Stimulated activated CD8-positive, alpha-beta memory T cell treated with anti-CD3 and anti-CD28 coated beads, Interleukin-4, amount 100 ng/mL, for 24 hours (primary cell): ENCODE measurements at regions not wholly inside any gene's neighbourhood (a gene's known extent, or its start where the extent isn't known, plus 50 kb on each side); places are given as distances from the start of the nearest gene placed in this dataset.
"Not testable (repeated sequence)": the region's sequence is repeated elsewhere in the genome, so short reads cannot be mapped to it uniquely, and the experiment has no call there.

ENCODE experiments used
- DNase-seq: peaks from one replicate; pipeline ENCODE4 v3.0.0-alpha.2; 2020; ENCODE audit warnings: low read depth

DNA sequence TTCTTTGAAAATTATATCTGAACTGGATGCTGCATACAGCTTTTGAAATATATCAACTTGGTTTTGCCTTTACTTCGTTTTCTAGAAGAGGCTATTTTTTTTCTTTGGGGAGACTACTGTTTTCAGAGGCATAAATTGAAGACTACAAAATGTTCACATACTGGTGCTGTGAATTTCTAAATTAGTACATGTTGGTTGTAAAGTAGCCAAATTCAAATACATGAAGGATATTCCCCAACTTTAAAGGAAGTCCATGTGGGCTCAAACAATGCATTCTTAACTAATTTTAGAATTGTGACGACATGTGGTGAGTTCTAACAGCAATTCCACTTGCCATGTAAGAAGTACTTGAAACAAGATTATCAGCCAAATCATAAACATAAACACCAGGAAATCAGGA is 295.7 kb downstream of the TUSC7 start:
- DNase-seq = no peak

DNA sequence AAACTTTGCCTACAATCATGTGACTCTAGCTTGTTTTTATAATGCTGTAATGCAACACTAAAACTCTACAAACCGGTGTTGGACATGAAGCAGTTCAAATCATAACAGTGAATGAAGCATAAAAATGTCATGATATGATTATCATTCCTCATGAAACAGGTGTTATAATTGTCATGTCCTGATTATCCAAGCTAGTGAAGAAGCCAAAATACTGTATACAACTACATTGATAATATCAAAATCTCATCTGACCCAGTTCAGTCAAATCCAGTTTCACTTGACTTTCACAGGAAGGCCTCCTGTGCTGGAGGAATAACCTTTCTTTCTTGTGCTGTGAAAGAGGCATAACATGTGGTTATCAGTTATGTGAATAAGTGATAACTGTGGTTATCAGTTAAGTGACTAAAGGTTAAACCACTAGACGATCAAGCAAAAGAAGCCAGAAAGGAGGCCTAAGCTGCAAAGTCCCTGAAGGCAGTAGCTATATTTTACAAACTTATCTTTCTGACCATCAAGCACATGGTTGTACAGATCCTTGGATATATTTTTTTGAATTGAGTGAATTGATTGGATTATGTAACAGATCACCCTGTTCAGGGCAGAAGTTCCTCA is 296.4 kb downstream of the TUSC7 start:
- no peak for DNase-seq

DNA sequence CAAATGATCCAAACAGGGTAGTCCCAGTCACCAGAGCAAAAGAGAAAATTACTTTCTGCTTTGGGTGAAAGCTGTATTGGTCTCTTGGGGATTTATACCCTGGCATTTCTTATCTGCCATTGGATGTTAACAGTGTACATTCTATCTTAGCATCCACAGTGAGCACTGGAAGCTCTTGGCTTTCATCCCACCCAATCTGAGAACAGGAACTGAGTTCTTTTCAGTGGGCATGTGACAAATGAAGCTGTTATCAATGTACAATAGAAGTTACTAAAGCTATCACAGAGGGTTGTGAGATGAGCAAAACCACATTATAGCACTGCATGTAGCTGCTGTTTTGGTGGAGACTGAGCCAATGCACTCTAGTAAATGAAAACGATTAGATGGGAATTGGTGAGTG is 300.7 kb downstream of the TUSC7 start:
- no peak for DNase-seq

DNA sequence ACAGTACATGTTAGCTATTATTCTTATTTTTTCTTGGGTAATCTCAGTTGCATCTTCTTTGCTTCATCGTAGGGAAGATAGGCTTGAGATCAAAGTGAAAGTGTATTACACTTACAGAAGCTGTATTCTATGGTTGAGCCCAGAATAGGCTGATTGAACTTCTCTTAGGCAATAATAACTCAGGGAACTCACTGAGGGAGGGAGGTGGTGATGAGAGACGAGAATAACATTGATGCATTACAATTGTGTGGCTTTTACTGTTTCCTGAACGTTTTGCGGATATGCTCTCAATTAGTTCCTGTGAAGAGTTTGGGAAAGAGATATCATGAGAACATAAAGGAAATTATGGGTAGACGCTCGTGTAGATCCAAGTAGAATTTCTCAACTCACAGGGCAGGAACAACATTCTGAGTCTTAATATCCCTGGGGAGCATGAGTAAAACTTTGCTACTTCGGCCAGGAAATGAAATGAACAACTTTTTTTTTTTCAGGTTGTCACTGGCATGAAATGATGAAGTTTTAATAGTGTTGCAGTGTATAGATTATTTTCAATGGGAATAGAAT is 302.2 kb downstream of the TUSC7 start:
- no peak for DNase-seq

DNA sequence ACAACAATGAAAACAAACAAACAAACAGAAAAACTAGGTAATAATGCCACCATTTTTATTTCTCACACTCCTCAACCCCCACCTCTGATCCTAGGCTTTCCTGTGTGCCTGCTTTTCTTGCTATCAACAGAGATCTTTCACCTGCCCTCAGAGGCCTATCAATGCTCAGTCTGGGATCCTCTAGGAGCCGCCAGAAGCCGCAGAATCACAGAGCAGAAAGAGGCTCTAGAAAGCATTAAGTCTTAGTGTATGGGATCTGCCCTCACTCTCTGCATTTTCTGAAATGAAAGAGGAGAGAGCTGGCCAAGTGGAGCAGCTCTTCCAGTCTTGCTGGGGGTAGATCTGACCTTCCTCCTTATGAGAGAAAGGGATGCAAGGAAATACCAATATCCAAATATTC is 306.8 kb downstream of the TUSC7 start:
- DNase-seq = no peak

DNA sequence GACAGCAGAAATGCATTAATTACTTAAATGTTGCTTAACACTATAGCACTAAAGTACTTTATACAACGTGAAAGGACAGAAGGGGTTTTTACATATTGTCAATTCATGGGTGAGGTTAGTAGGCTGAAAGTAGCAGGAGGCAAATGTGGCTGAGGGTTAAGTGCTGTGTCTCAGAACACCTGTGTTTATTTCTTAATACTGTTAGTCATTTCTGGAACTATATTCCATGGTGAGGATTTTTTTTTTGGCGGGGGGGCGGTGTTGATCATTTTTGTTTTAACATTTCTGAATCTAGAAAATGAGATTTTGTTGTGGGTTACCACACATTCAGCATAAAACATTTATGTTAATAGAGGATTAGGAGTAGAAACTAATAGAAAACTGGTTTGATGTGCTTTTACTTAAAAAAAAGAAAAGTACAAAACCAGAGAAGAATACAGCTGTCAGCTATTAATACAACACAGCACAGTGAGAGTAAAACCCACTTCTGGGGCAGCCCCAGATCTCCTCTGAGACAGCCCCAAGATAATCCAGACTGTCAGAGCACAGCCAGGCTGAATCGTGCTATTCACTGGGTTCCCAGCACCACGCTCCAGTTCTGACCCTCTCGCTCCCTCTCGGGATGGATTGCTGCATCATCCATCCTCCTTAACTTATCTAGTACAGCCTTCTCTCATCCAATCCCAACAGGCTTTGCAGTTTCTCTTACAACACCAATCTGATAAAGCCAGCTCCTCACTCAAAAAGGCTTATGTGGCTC is 307.7 kb downstream of the TUSC7 start:
- no peak for DNase-seq

DNA sequence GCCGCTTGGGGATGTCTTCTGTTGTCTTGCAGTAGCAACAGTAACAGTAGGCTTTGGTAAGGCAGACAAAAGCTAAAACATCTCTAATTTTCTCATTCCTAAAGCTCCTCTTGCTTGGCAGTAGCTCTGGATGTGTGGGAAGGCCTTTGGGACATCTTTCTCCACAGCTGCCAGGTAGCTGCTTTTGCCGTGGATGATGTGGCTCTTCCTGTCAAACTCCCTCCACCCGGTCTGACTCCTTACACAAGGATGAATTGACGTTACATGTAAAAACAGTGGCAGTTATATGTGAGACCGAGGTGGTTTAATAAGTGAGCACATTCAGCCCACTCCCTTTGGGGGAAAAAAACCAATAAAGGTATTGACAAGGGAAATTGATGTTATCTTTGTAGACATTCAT is 309.1 kb downstream of the TUSC7 start:
- DNase-seq = no peak

DNA sequence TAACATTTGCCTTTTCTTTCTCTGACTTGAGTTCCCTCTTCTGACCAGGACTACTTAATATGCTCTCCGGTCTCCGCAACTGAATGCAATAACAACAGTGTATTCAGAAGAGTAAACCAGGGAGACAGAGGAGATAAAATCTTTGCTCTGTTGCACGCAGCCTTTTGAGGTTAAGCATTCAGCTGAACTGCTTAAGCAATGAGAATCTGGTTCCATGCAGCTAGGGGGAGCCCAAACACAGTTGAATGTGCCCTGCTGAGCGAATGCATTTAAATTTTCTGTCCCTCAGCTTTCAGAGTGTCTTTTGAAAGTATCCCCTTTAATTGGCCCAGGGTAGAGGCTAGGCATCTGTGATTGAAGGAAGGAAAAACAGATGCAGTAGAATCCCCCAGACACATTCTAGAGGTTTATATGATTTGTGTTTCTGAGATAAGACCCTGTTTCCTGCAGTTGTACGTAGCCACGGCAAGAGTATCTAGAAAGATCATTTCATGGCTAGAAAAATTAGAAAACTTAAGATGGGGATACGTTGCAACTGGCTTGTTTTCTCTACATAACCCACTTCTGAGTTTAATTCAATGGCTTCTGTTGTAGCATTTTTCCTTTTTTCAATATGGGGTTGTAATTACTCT is 309.6 kb downstream of the TUSC7 start:
- no peak for DNase-seq

DNA sequence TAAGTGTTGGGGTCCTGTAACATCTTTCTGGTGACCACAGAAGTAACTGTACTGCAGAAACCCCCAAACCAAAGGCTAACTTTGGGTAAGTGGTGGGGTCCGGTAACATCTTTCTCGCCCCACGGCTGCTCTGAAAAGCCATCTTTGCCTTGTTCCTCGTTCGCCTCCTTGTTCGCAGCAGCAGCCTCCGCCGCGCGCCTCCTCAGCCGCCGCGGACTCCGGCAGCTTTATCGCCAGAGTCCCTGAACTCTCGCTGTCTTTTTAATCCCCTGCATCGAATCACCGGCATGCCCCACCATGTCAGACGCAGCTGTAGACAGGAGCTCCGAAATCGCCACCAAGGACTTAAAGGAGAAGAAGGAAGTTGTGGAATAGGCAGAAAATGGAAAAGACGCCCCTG is 316.8 kb downstream of the TUSC7 start:
- no peak for DNase-seq

DNA sequence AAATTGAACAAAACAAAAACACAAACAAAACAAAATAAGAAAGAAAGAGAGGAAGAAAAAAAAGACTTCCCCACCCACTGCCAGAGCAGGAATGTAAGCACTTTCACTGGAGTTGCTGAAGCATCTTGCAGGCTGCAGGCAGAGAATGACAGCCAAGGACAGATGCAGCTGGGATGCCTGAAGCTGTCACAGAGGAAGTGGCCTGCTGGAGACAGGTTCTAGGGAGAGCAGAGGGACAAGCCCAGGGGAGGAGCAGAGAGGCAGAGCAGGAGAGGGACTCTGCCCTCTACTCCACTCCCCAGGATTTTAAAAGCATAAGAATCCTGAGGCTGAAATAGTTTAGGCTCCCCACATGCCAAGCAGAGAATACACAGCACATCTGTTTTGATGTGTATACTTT is 326.2 kb downstream of the TUSC7 start:
- DNase-seq = no peak

DNA sequence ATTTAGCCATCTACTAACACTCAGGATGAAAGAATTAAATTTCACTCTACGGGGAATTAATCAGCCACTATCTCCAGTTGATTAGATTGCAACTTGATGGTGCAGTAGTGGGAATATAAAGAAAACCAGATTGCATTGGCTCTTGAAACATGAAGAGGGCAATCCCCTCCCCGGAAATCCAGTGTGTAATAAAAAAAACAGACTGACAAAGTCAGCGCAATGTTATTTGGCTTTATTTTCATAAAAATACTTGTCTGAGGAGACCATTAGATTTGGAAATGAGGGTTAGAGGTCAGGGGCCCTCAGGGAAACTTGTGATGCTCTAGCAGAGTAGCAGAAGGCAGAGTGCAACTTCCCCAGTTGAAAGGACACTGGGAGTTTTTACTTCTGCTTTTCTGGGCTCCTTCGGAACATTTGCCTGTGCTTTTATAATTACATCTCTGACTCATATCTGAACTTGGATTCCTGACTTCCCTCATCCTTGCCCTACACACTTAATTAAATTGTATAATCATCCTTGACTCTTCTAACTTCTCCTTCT is 326.8 kb downstream of the TUSC7 start:
- DNase-seq = no peak

DNA sequence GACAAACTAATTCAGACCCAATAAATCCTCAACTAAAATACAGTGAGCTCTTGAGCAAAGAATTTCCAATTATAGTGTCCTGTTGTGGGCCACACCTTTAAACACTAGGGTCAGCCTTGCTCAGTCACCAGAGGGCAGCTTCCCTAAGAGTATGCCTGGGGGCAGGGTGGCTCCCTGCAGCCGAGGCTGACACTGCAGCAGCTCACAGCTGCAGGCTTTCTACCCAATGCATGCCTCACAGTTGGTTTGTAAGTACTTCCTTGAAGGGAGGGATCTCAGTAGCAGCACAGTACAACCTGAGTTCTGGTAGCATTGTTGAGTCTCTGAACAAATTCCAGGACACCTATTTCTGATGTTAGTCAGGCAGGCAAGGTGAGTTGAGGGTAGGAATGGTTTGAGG is 335.6 kb downstream of the TUSC7 start:
- no peak for DNase-seq

DNA sequence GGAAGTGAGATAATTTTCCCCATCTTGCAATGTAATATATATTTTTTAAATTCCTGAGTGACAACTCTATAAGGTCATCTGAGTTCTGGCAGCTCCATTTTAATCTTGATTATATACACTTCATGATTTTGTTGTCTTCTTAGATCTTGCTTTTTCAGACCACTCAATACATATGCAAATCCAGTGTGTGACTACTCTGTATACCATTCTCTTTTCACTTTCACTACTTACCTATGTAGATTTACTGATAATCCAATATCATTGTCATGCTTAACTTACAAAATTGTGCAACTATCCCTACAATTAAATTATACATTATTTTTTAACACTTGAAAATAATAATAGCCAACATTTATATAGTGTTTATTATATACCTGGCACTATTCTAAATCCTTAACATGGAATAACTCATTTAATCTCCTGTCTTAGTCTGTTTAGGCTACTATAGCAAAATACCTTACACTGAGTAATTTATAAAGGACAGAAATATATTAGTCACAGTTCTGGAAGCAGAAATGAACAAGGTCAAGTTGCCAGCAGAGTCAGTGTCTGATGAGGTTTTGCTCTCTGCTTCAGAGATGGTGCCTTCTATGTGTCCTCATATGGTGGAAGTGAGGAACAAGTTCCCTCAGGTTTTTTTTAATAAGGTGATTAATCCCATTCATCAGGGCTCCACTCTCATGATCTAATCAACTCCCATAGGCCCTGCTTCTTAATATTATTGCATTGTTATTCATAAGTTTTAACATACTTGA is 338.5 kb downstream of the TUSC7 start:
- DNase-seq = no peak

DNA sequence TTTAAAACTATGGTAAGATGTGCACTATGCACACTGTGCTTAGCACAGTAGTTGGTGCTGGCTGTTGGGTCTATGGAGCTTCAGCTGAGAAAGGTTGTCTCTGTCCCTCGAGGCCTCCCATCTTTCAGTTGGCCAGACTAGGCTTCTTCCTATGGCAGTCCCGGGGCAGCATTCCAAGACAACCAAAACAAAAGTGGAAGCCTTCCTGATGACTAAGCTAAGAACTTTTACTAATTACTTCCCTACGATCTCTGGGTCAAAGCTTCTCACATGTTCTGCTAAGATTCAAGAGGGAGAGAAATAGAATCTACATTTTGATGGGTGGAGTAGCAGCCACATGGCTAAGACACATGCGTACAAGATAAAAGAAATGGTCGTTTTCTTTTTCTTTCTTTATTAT is 342.8 kb downstream of the TUSC7 start:
- no peak for DNase-seq

DNA sequence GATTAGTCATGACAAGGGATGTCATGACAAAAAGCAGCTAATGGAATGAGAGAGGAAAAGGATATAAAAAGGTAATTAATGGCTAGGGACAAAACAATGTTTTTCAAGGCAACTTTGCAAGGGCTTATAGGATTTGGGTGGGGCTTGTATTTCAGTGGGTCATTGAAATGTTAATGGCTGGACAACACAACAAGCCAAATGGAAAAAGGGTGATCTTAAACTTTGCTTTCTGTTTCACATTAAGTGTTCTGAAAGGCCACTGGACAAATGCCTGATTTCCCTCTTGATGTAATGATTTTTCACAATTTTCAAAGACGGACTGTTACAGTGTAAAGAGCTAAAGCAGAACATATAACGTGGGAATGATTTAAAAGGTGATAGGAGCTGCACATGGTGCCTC is 345.0 kb downstream of the TUSC7 start:
- DNase-seq = no peak

DNA sequence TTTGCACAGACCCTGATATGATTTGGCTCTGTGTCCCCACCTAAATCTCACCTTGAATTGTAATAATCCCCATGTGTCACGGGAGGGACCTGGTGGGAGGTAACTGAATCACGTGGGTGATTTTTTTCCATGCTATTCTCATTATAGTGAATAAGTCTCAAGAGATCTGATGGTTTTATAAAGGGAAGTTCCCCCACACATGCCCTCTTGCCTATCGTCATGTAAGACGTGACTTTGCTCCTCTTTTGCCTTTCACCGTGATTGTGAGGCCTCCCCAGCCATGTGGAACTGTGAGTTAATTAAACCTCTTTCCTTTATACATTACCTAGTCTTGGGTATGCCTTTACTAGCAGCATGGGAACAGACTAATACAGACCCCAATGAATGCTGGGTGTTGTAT is 347.4 kb downstream of the TUSC7 start:
- DNase-seq = not testable (repeated sequence)

DNA sequence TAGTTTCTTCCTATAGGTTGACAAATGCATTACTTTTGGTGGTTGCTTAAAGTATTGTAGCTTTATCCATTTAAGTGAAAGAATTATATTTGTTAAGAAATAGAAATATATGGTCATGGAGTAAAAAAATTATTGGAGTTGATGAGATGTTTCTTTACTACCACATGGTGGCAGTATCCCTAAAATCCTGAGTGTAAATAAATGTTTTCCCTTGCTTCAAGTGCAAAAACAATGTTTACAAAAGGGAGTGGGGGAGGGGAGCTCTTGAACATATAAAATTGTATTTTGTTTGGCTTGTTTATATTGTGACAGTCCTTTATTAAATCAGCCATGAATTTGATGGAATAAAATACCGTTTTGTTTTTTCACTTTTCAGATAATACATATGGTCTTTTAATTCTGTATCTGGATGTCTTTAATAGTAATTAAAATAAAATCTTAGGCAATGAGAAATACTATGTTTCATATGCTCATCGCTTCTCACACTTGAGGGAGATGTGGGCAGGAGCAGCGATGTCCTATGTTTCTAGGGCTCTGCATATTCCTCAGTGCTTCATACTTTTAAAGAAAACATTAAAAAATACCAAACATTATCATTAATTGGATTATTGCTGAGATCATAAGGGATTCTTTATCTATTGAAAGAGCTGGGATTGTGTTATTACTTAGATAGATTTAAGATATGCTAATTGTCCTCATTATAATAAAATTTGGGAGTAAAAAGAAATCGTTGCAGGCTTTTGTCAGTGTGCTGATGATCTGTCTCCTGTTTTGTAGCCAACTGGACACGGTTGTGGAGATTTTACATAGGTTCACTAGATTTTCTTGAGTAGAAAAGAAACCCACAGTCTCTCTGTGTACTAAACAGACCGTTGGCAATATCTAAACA is 349.7 kb downstream of the TUSC7 start:
- no peak for DNase-seq

DNA sequence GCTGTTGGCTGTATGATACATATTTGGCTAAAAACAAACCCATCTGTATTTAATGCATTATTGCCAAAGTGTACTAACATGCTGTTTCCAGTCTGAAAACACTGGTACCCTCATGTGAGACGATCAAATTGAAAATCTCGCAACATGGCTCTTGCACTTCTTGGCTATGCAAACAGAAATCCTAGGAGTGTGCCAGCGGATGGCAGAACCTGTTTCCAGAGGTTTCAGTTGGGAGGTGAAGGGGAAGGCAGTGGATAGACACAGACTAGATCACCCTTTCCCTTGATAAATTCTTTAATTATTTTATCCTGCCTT is 350.3 kb downstream of the TUSC7 start:
- no peak for DNase-seq

DNA sequence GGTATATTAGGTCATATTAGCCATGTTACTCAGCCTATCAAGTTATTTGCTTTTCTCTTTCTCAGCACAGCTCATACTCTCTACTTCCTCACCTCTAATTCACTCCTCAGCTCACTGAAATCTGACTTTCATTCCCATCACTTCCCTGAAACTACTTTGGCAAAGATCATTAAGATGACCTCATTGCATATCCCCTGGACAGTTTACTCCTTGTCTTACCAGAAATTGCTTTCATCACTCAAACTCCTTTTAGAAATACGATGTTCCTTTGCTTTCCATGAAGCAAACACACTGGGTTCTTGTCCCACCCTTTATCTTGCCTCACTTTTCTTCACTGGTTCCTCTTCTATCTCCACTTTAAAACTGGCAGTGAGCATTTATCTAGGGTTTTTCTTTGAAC is 354.4 kb downstream of the TUSC7 start:
- no peak for DNase-seq

DNA sequence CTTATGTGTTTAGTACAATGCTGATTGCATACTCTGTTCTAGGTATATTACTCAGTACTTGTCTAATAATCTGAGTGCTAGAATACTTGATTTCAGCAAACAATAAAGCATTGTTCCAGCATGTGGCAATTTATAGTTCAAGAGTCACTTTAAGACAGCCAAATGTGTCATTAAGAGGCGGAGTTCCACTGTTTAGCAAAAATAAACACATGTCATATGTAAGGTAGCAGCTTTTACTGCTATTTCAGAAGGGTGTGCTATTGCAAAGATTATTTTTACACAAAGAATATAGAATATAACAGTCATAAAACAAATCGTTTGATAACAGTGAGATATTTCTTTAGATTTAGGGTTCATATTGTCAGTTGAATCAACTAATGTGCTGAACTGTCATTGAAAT is 358.7 kb downstream of the TUSC7 start:
- no peak for DNase-seq

DNA sequence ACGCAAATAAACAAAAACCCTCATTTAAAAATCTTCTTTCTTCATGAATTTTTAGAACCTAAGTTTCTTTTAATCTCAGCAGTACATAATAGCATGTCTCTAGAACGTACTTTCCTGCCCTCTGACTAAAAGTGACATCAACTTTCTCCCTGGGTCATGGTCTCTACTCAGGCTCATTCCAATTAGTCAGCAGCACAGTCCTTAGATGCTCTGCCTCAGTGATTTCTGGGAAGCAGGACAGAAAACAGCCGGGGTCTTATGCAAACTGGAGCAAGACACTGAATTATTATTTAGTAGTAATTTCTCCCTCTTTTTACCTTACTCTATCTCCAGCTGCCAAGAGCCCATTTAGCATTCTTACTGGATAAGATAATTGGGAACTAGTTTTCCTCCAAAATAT is 365.2 kb downstream of the TUSC7 start:
- no peak for DNase-seq
